SK-N-SH (cell line): ENCODE measurements at regions not wholly inside any gene's neighbourhood (a gene's known extent, or its start where the extent isn't known, plus 50 kb on each side); places are given as distances from the start of the nearest gene placed in this dataset.

Experiments
- CTCF ChIA-PET: fragments of 300-600, 350-600 bp; formaldehyde crosslinking; extraction: SDS; loops from one replicate; lab custom pipeline; 2021; lab: Yijun Ruan, JAX
- POLR2A ChIA-PET: fragments of 350-600 bp; sonication (Branson Sonifier 250); formaldehyde crosslinking; extraction: SDS; loops from one replicate; lab custom pipeline; 2020; ENCODE audit warnings: antibody characterized with exemption, inconsistent platforms; lab: Yijun Ruan, JAX
- DNase-seq: peaks from one replicate; pipeline ENCODE4 v3.0.0; 2012
- H2AFZ ChIP-seq: fragments of 200-600 bp; sonication (generic); 2 replicates; pipeline ENCODE4 v1.8.1; 2016; ENCODE audit warnings: antibody characterized with exemption, mild to moderate bottlenecking, low read depth
- H3F3A ChIP-seq: fragments of 200-600 bp; sonication (generic); replicated peaks from 2 replicates; pipeline ENCODE3; 2016; ENCODE audit warnings: antibody characterized with exemption, mild to moderate bottlenecking; ENCODE audit not compliant: insufficient read depth
- H3K27ac ChIP-seq, 2 experiments: fragments of 200-500 bp in 1 of 2; fragments of 200-600 bp in 1 of 2; sonication (Bioruptor generic) in 1 of 2; sonication (generic), shearing (Covaris generic) in 1 of 2; 2 replicates each; pipeline versions ENCODE4 v1.5.1 to v1.6.1; 2014 to 2016; ENCODE audit warnings: low read depth in 2 of 2, inconsistent platforms in 1 of 2, low read length in 1 of 2, mild to moderate bottlenecking in 1 of 2, mixed read lengths in 1 of 2
- H3K27me3 ChIP-seq: fragments of 200-600 bp; sonication (generic), shearing (Covaris generic); 2 replicates; pipeline ENCODE4 v1.6.1; 2016; ENCODE audit warnings: mixed run types; ENCODE audit not compliant: insufficient read depth
- H3K36me3 ChIP-seq, 2 experiments: fragments of 200-500 bp in 1 of 2; fragments of 200-600 bp in 1 of 2; sonication (Bioruptor generic) in 1 of 2; sonication (generic) in 1 of 2; replicated peaks in 1 of 2; 2 replicates each; pipeline versions ENCODE3 to v1.5.1; 2014 to 2016; ENCODE audit warnings: low read length in 1 of 2, mild to moderate bottlenecking in 1 of 2; ENCODE audit not compliant: insufficient read depth in 2 of 2, control insufficient read depth in 1 of 2
- H3K4me1 ChIP-seq, 2 experiments: fragments of 200-500 bp in 1 of 2; fragments of 200-600 bp in 1 of 2; sonication (Bioruptor generic) in 1 of 2; sonication (generic), shearing (Covaris generic) in 1 of 2; 2 replicates each; pipeline versions ENCODE4 v1.5.1 to v1.6.1; 2014 to 2016; ENCODE audit warnings: low read depth in 1 of 2, low read length in 1 of 2, mixed run types in 1 of 2; ENCODE audit not compliant: insufficient read depth in 2 of 2, control insufficient read depth in 1 of 2
- H3K4me2 ChIP-seq: fragments of 200-600 bp; sonication (generic), shearing (Covaris generic); 2 replicates; pipeline ENCODE4 v1.6.1; 2017; ENCODE audit warnings: mixed run types
- H3K4me3 ChIP-seq, 2 experiments: fragments of 200-500 bp in 1 of 2; fragments of 200-600 bp in 1 of 2; sonication (Bioruptor generic) in 1 of 2; sonication (generic), shearing (Covaris generic) in 1 of 2; 2 replicates each; pipeline versions ENCODE4 v1.5.1 to v1.8.1; 2014 to 2016; ENCODE audit warnings: low read depth in 2 of 2, inconsistent platforms in 1 of 2, low read length in 1 of 2, mild to moderate bottlenecking in 1 of 2, mixed read lengths in 1 of 2, moderate library complexity in 1 of 2
- H3K79me2 ChIP-seq: fragments of 200-600 bp; sonication (generic); 2 replicates; pipeline ENCODE4 v1.8.1; 2017; ENCODE audit warnings: mild to moderate bottlenecking; ENCODE audit not compliant: insufficient read depth
- H3K9ac ChIP-seq: fragments of 200-600 bp; sonication (generic); 2 replicates; pipeline ENCODE4 v1.6.1; 2017; ENCODE audit warnings: mixed run types
- H3K9me2 ChIP-seq: fragments of 200-600 bp; sonication (generic); 2 replicates; pipeline ENCODE4 v1.6.1; 2017; ENCODE audit warnings: mixed run types
- H3K9me3 ChIP-seq: fragments of 200-600 bp; sonication (generic); 2 replicates; pipeline ENCODE4 v1.6.1; 2017; ENCODE audit warnings: mixed run types, mild to moderate bottlenecking, moderate library complexity
- H4K20me1 ChIP-seq: fragments of 200-600 bp; sonication (generic); 2 replicates; pipeline ENCODE4 v1.6.1; 2017; ENCODE audit warnings: mild to moderate bottlenecking, mixed run types; ENCODE audit not compliant: insufficient read depth
- FOSL2 ChIP-seq: IDR thresholded peaks from 2 replicates; pipeline ENCODE4 v1.4.0; 2012; ENCODE audit warnings: low read depth, mild to moderate bottlenecking, moderate library complexity, borderline replicate concordance
- FOXM1 ChIP-seq: IDR thresholded peaks from 2 replicates; pipeline ENCODE4 v1.4.0; 2012; ENCODE audit warnings: low read depth, mild to moderate bottlenecking
- GABPA ChIP-seq: IDR thresholded peaks from 2 replicates; pipeline ENCODE4 v1.4.0; 2012; ENCODE audit warnings: low read depth, mild to moderate bottlenecking
- NFIC ChIP-seq: IDR thresholded peaks from 2 replicates; pipeline ENCODE4 v1.4.0; 2012; ENCODE audit warnings: borderline replicate concordance
- RAD21 ChIP-seq: IDR thresholded peaks from 2 replicates; pipeline ENCODE4 v1.6.1; 2012; ENCODE audit warnings: mild to moderate bottlenecking, low read length
- RCOR1 ChIP-seq: fragments of 150-350 bp; IDR thresholded peaks from 2 replicates; pipeline ENCODE4 v1.6.1; 2017; ENCODE audit warnings: antibody characterized with exemption, low read length
- REST ChIP-seq: IDR thresholded peaks from 2 replicates; pipeline ENCODE4 v1.6.1; 2012; ENCODE audit warnings: mild to moderate bottlenecking, low read depth, low read length, moderate library complexity
- RFX5 ChIP-seq: IDR thresholded peaks from 2 replicates; pipeline ENCODE4 v1.6.1; 2012; ENCODE audit warnings: mild to moderate bottlenecking, improper control_type of control experiment, low read length
- RXRA ChIP-seq: IDR thresholded peaks from 2 replicates; pipeline ENCODE4 v1.4.0; 2012; ENCODE audit warnings: low read depth, mild to moderate bottlenecking, borderline replicate concordance
- TCF12 ChIP-seq: IDR thresholded peaks from 2 replicates; pipeline ENCODE4 v1.4.0; 2012
- TEAD4 ChIP-seq: IDR thresholded peaks from 2 replicates; pipeline ENCODE4 v1.4.0; 2012; ENCODE audit warnings: mild to moderate bottlenecking, borderline replicate concordance; ENCODE audit not compliant: insufficient read depth
- YY1 ChIP-seq: IDR thresholded peaks from 2 replicates; pipeline ENCODE4 v1.4.0; 2012; ENCODE audit warnings: low read depth, mild to moderate bottlenecking
- WGBS: methylation state at CpG from one replicate; pipeline ENCODE4 v1.1.6; 2017; ENCODE audit warnings: low lambda C conversion rate; 5-methylcytosine and 5-hydroxymethylcytosine counted together
- TF ChIP-seq, protein P1 (sequence below): fragments of 150-350 bp; IDR thresholded peaks from 2 replicates; pipeline ENCODE4 v1.6.1; 2016; ENCODE audit warnings: mild to moderate bottlenecking, low read depth, low read length
- TF ChIP-seq, protein P2 (sequence below): IDR thresholded peaks from 2 replicates; pipeline ENCODE4 v1.4.0; 2012; ENCODE audit warnings: low read depth

DNA sequence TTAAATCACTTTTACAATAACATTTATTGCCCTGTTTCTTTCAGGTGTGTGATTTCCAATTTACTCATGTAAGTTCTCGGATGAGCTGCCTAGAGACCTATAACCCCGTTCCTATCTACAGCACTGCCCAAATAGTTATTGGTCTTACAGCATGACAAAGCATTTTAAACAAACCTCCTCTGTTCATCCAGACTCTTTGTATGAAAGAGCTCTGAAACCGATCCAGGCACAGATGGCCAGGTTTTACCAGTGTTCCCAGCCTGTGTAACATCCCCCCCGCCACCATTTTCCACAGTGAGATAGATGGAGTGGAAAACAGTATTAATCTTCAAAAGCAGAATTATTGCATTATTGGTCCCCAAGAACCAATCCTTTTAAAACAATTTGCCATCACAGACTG is 59.0 kb upstream of the SPTSSB start:
- Histone ChIP-seq H3K4me3 (no peak overlapping the region), H3K4me2 (no peak overlapping the region), H3K9ac (no peak overlapping the region), H3K27me3 (no peaks in the 10 kb centered on the region), H3K27ac (no peak overlapping the region), H3K4me1 (no peaks in the 10 kb centered on the region), H2AFZ (no peak overlapping the region), H3K36me3 (no peaks in the 10 kb centered on the region), H3K9me2 (no peaks in the 10 kb centered on the region), H3K79me2 (no peaks in the 10 kb centered on the region), H3F3A (no peaks in the 10 kb centered on the region), H4K20me1 (no peaks in the 10 kb centered on the region), H3K9me3 (no peaks in the 10 kb centered on the region)
- TF ChIP-seq, protein P1, sequence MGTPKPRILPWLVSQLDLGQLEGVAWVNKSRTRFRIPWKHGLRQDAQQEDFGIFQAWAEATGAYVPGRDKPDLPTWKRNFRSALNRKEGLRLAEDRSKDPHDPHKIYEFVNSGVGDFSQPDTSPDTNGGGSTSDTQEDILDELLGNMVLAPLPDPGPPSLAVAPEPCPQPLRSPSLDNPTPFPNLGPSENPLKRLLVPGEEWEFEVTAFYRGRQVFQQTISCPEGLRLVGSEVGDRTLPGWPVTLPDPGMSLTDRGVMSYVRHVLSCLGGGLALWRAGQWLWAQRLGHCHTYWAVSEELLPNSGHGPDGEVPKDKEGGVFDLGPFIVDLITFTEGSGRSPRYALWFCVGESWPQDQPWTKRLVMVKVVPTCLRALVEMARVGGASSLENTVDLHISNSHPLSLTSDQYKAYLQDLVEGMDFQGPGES = no peak
- no peak for TF ChIP-seq FOSL2
- TF ChIP-seq YY1 = no peak
- TF ChIP-seq, protein P2, sequence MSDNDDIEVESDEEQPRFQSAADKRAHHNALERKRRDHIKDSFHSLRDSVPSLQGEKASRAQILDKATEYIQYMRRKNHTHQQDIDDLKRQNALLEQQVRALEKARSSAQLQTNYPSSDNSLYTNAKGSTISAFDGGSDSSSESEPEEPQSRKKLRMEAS = no peak
- no peak for TF ChIP-seq TCF12
- TF ChIP-seq RFX5 = no peak
- no peak for TF ChIP-seq TEAD4
- no peak for TF ChIP-seq REST
- no peak for TF ChIP-seq GABPA
- DNase-seq = no peak
- ChIA-PET CTCF (interaction anchor here (0.7 kb wide), 1 partner anchor 158 kb away, joined by 4 read pairs; no protein-coding TSS in a partner anchor), POLR2A (no interaction called here)
- 53% methylated on average over 4 of the region's 4 CpGs for WGBS

GRCh38 chr3:161427347-161427746 is 56.0 kb upstream of the SPTSSB start:
- H2AFZ ChIP-seq = no peak overlapping the region
- ChIA-PET CTCF (no interaction called here), POLR2A (no interaction called here)
- H4K20me1 ChIP-seq = no peaks in the 10 kb centered on the region
- no peaks in the 10 kb centered on the region for H3K4me1 ChIP-seq
- no peak for DNase-seq
- no peaks in the 10 kb centered on the region for H3K27me3 ChIP-seq
- H3K79me2 ChIP-seq = no peaks in the 10 kb centered on the region
- no peaks in the 10 kb centered on the region for H3K9me3 ChIP-seq
- 0% methylated on average over 1 of the region's 1 CpG for WGBS
- no peak overlapping the region for H3K27ac ChIP-seq
- H3K9ac ChIP-seq = no peak overlapping the region
- no peak overlapping the region for H3K4me2 ChIP-seq
- no peaks in the 10 kb centered on the region for H3F3A ChIP-seq
- H3K36me3 ChIP-seq = no peaks in the 10 kb centered on the region
- no peaks in the 10 kb centered on the region for H3K9me2 ChIP-seq
- H3K4me3 ChIP-seq = no peak overlapping the region
- TF ChIP-seq TEAD4 (no peak), RCOR1 (no peak), NFIC (no peak), RAD21 (no peak), FOXM1 (no peak), RXRA (no peak), RFX5 (no peak)
- TF ChIP-seq, protein P1 = no peak
- TF ChIP-seq, all 33 proteins: peak for 0
